ENCODE measurements at regions not wholly inside any gene's neighbourhood (a gene's known extent, or its start where the extent isn't known, plus 50 kb on each side); places are given as distances from the start of the nearest gene placed in this dataset.

GRCh38 chr3:8307545-8308110 is 194.0 kb upstream of the LMCD1 start:
- ATAC-seq (no peak), DNase-seq (ENCODE audit: low read depth, low spot score) (no peak)
- intact Hi-C loops (cut with micrococcal nuclease; ENCODE audit: unreplicated experiment) (no loop called here), in situ Hi-C loops (cut with HindIII; ENCODE audit: low pct_unique_long_range_greater_than_20kb, low sequenced_read_pairs) (no loop called here)
- Histone ChIP-seq H3K4me1 (ENCODE audit: control insufficient read depth, insufficient read depth, low read length) (no peaks in the 10 kb centered on the region), H3K4me3 (ENCODE audit: low read depth in 2 of 2, low read length in 2 of 2) (no peak overlapping the region), H3K9me3 (ENCODE audit: control insufficient read depth, insufficient read depth, low read depth, low read length) (no peaks in the 10 kb centered on the region), H3K27me3 (ENCODE audit: control insufficient read depth, insufficient read depth, low read length) (no peaks in the 10 kb centered on the region), H3K36me3 (ENCODE audit: control insufficient read depth, insufficient read depth, low read length) (no peaks in the 10 kb centered on the region), H3K27ac (ENCODE audit: low read length) (no peak overlapping the region)
- no TSS peak for BruUV-seq (replicated peaks)
- ChIA-PET POLR2A (no interaction called here), CTCF (no interaction called here)
- TF ChIP-seq CTCF (IDR thresholded peaks at IDR 0.05): no peak
- TF ChIP-seq, protein P1, sequence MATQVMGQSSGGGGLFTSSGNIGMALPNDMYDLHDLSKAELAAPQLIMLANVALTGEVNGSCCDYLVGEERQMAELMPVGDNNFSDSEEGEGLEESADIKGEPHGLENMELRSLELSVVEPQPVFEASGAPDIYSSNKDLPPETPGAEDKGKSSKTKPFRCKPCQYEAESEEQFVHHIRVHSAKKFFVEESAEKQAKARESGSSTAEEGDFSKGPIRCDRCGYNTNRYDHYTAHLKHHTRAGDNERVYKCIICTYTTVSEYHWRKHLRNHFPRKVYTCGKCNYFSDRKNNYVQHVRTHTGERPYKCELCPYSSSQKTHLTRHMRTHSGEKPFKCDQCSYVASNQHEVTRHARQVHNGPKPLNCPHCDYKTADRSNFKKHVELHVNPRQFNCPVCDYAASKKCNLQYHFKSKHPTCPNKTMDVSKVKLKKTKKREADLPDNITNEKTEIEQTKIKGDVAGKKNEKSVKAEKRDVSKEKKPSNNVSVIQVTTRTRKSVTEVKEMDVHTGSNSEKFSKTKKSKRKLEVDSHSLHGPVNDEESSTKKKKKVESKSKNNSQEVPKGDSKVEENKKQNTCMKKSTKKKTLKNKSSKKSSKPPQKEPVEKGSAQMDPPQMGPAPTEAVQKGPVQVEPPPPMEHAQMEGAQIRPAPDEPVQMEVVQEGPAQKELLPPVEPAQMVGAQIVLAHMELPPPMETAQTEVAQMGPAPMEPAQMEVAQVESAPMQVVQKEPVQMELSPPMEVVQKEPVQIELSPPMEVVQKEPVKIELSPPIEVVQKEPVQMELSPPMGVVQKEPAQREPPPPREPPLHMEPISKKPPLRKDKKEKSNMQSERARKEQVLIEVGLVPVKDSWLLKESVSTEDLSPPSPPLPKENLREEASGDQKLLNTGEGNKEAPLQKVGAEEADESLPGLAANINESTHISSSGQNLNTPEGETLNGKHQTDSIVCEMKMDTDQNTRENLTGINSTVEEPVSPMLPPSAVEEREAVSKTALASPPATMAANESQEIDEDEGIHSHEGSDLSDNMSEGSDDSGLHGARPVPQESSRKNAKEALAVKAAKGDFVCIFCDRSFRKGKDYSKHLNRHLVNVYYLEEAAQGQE (IDR thresholded peaks at IDR 0.05; ENCODE audit: insufficient read depth in 1 of 2, low read depth in 2 of 2, low read length in 1 of 2): no peak
- no peak for TF ChIP-seq POLR2AphosphoS5 (IDR thresholded peaks at IDR 0.05; ENCODE audit: low read depth, low read length)
- TF ChIP-seq TCF7L2 (IDR thresholded peaks at IDR 0.05; ENCODE audit: low read depth, low read length): no peak
- no peak for TF ChIP-seq SIN3A (IDR thresholded peaks at IDR 0.05; ENCODE audit: borderline replicate concordance, insufficient read depth, low read depth, low read length)

- H3K4me3 ChIP-seq (ENCODE audit: low read depth in 2 of 2, low read length in 2 of 2): no peak overlapping the region
- H3K27ac ChIP-seq (ENCODE audit: low read length): no peak overlapping the region
- ChIA-PET POLR2A (no interaction called here), CTCF (no interaction called here)
- H3K4me1 ChIP-seq (ENCODE audit: control insufficient read depth, insufficient read depth, low read length): no peaks in the 10 kb centered on the region
- in situ Hi-C loops (cut with HindIII; ENCODE audit: low pct_unique_long_range_greater_than_20kb, low sequenced_read_pairs) (no loop called here), intact Hi-C loops (cut with micrococcal nuclease; ENCODE audit: unreplicated experiment) (no loop called here)
- no peaks in the 10 kb centered on the region for H3K9me3 ChIP-seq (ENCODE audit: control insufficient read depth, insufficient read depth, low read depth, low read length)
- ATAC-seq (no peak), DNase-seq (ENCODE audit: low read depth, low spot score) (no peak)
- H3K36me3 ChIP-seq (ENCODE audit: control insufficient read depth, insufficient read depth, low read length): no peaks in the 10 kb centered on the region
- no peaks in the 10 kb centered on the region for H3K27me3 ChIP-seq (ENCODE audit: control insufficient read depth, insufficient read depth, low read length)
- TF ChIP-seq POLR2AphosphoS5 (IDR thresholded peaks at IDR 0.05; ENCODE audit: low read depth, low read length): no peak
- TF ChIP-seq, protein P1 (IDR thresholded peaks at IDR 0.05; ENCODE audit: insufficient read depth in 1 of 2, low read depth in 2 of 2, low read length in 1 of 2): no peak
- TF ChIP-seq CTCF (IDR thresholded peaks at IDR 0.05): no peak
- no peak for TF ChIP-seq SIN3A (IDR thresholded peaks at IDR 0.05; ENCODE audit: borderline replicate concordance, insufficient read depth, low read depth, low read length)
- no peak for TF ChIP-seq TCF7L2 (IDR thresholded peaks at IDR 0.05; ENCODE audit: low read depth, low read length)
- BruUV-seq (replicated peaks): no TSS peak
Observed at GRCh38 chr3:8311321-8311720, 190.3 kb upstream of the LMCD1 start.
